WTC11 (cell line): ENCODE measurements at regions not wholly inside any gene's neighbourhood (a gene's known extent, or its start where the extent isn't known, plus 50 kb on each side); places are given as distances from the start of the nearest gene placed in this dataset.
A peak's percentile ranks its signal among the peaks of the same experiment; 100 is the strongest.

Experiments used
- ATAC-seq: fragments of 200-7000 bp; cut with Tn5 transposase; 2 replicates; pipeline ENCODE4 v1.10.0; 2021; ENCODE audit warnings: mild to moderate bottlenecking, moderate library complexity
- CTCF ChIA-PET: fragments of 300-600 bp; sonication (Branson Sonifier 250); formaldehyde crosslinking; loops from one replicate; lab custom pipeline; 2021; ENCODE audit warnings: antibody characterized with exemption; lab: Charles Lee
- POLR2A ChIA-PET: fragments of 350-600 bp; sonication (Branson Sonifier 250); formaldehyde crosslinking; loops from one replicate; lab custom pipeline; 2021; ENCODE audit warnings: antibody characterized with exemption; lab: Charles Lee
- DNase-seq: peaks from one replicate; pipeline ENCODE4 v3.0.0; 2021; ENCODE audit warnings: low spot score
- H3K27ac Mint-ChIP-seq: 2 replicates; pipeline ENCODE4 v1.8.0; 2021; ENCODE audit warnings: mixed read lengths
- H3K27me3 Mint-ChIP-seq: 2 replicates; pipeline ENCODE4 v1.8.0; 2021; ENCODE audit warnings: low read depth, mild to moderate bottlenecking, moderate library complexity, mixed read lengths
- H3K36me3 Mint-ChIP-seq: 2 replicates; pipeline ENCODE4 v1.8.0; 2021; ENCODE audit warnings: mixed read lengths
- H3K4me1 Mint-ChIP-seq: 2 replicates; pipeline ENCODE4 v1.8.0; 2022; ENCODE audit warnings: mixed read lengths
- H3K4me3 Mint-ChIP-seq: 2 replicates; pipeline ENCODE4 v1.8.0; 2021; ENCODE audit warnings: mild to moderate bottlenecking, moderate library complexity, mixed read lengths
- H3K9me3 Mint-ChIP-seq: 2 replicates; pipeline ENCODE4 v1.8.0; 2021; ENCODE audit warnings: mixed read lengths
- ELF4 ChIP-seq: sonication (generic); formaldehyde crosslinking; IDR thresholded peaks from 2 replicates; pipeline ENCODE4 v1.8.1; 2022; ENCODE audit warnings: low read depth, mild to moderate bottlenecking, moderate library complexity, missing genetic modification reagents
- EMX1 ChIP-seq: fragments of 250-450 bp; sonication (Bioruptor Pico); IDR thresholded peaks from 2 replicates; pipeline ENCODE4 v1.8.0; 2021; ENCODE audit warnings: mild to moderate bottlenecking
- GABPB1 ChIP-seq: sonication (generic); formaldehyde crosslinking; IDR thresholded peaks from 2 replicates; pipeline ENCODE4 v1.8.1; 2023; ENCODE audit warnings: mild to moderate bottlenecking, missing genetic modification reagents
- GRHL2 ChIP-seq: fragments of 250-450 bp; sonication (Bioruptor Pico); IDR thresholded peaks from 2 replicates; pipeline ENCODE4 v1.8.0; 2022; ENCODE audit warnings: mild to moderate bottlenecking, moderate library complexity; ENCODE audit not compliant: insufficient replicate concordance, severe bottlenecking
- GTF2I ChIP-seq: fragments of 250-450 bp; sonication (Bioruptor Pico); conservative IDR thresholded peaks from 2 replicates; pipeline ENCODE4 v1.4.0; 2021; ENCODE audit warnings: mild to moderate bottlenecking
- JUN ChIP-seq: sonication (generic); formaldehyde crosslinking; IDR thresholded peaks from 2 replicates; pipeline ENCODE4 v1.8.0; 2023; ENCODE audit warnings: mild to moderate bottlenecking, missing genetic modification reagents
- MLX ChIP-seq: sonication (generic); formaldehyde crosslinking; IDR thresholded peaks from 2 replicates; pipeline ENCODE4 v1.8.1; 2023; ENCODE audit warnings: mild to moderate bottlenecking, missing genetic modification reagents, moderate library complexity
- NR1H2 ChIP-seq: sonication (generic); formaldehyde crosslinking; IDR thresholded peaks from 2 replicates; pipeline ENCODE4 v1.9.0; 2021; ENCODE audit warnings: mild to moderate bottlenecking, moderate library complexity, missing genetic modification reagents
- SMAD3 ChIP-seq: sonication (generic); formaldehyde crosslinking; IDR thresholded peaks from 2 replicates; pipeline ENCODE4 v1.8.0; 2022; ENCODE audit warnings: missing genetic modification reagents, mild to moderate bottlenecking, borderline replicate concordance
- SMAD4 ChIP-seq: sonication (generic); formaldehyde crosslinking; IDR thresholded peaks from 2 replicates; pipeline ENCODE4 v1.8.0; 2022; ENCODE audit warnings: mild to moderate bottlenecking, missing genetic modification reagents
- SOX15 ChIP-seq: fragments of 250-450 bp; sonication (Bioruptor Pico); IDR thresholded peaks from 2 replicates; pipeline ENCODE4 v1.9.0; 2021; ENCODE audit warnings: mild to moderate bottlenecking
- SP1 ChIP-seq: sonication (generic); formaldehyde crosslinking; conservative IDR thresholded peaks from 2 replicates; pipeline ENCODE4 v1.8.1; 2022; ENCODE audit warnings: missing genetic modification reagents
- TCF7 ChIP-seq: sonication (generic); formaldehyde crosslinking; IDR thresholded peaks from 2 replicates; pipeline ENCODE4 v1.8.0; 2022; ENCODE audit warnings: mild to moderate bottlenecking, low read depth, missing genetic modification reagents, moderate library complexity
- ZNF232 ChIP-seq: sonication (generic); formaldehyde crosslinking; IDR thresholded peaks from 2 replicates; pipeline ENCODE4 v1.8.0; 2022; ENCODE audit warnings: mild to moderate bottlenecking, missing genetic modification reagents
- ZNF263 ChIP-seq: sonication (generic); formaldehyde crosslinking; IDR thresholded peaks from 2 replicates; pipeline ENCODE4 v1.8.1; 2022; ENCODE audit warnings: low read depth, mild to moderate bottlenecking, moderate library complexity, missing genetic modification reagents
- ZNF416 ChIP-seq: fragments of 250-450 bp; sonication (Bioruptor Pico); IDR thresholded peaks from 2 replicates; pipeline ENCODE4 v1.9.0; 2021; ENCODE audit warnings: mild to moderate bottlenecking, inconsistent platforms
- ZNF512 ChIP-seq: sonication (generic); formaldehyde crosslinking; IDR thresholded peaks from 2 replicates; pipeline ENCODE4 v1.8.1; 2022; ENCODE audit warnings: missing genetic modification reagents, borderline replicate concordance
- TF ChIP-seq, protein P1 (sequence below): sonication (generic); formaldehyde crosslinking; IDR thresholded peaks from 2 replicates; pipeline ENCODE4 v1.8.1; 2023; ENCODE audit warnings: mild to moderate bottlenecking, missing genetic modification reagents, moderate library complexity
- TF ChIP-seq, protein P2 (sequence below): fragments of 250-450 bp; sonication (Bioruptor Pico); IDR thresholded peaks from 2 replicates; pipeline ENCODE4 v1.9.0; 2021; ENCODE audit warnings: mild to moderate bottlenecking
- TF ChIP-seq, protein P3 (sequence below): sonication (generic); formaldehyde crosslinking; IDR thresholded peaks from 2 replicates; pipeline ENCODE4 v1.8.0; 2022; ENCODE audit warnings: mild to moderate bottlenecking, missing genetic modification reagents
- TF ChIP-seq, protein P4 (sequence below): sonication (generic); formaldehyde crosslinking; IDR thresholded peaks from 2 replicates; pipeline ENCODE4 v1.8.1; 2023; ENCODE audit warnings: mild to moderate bottlenecking, missing genetic modification reagents
- TF ChIP-seq, protein P5 (sequence below): sonication (generic); formaldehyde crosslinking; conservative IDR thresholded peaks from 2 replicates; pipeline ENCODE4 v1.8.1; 2023; ENCODE audit warnings: mild to moderate bottlenecking, low read depth, missing genetic modification reagents, moderate library complexity

GRCh38 chr13:67877031-67877430 lies 646.9 kb upstream of the PCDH9 start (continued):
- TF ChIP-seq, protein P1, sequence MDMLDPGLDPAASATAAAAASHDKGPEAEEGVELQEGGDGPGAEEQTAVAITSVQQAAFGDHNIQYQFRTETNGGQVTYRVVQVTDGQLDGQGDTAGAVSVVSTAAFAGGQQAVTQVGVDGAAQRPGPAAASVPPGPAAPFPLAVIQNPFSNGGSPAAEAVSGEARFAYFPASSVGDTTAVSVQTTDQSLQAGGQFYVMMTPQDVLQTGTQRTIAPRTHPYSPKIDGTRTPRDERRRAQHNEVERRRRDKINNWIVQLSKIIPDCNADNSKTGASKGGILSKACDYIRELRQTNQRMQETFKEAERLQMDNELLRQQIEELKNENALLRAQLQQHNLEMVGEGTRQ (CRISPR knock-in tag) = no peak

DNA sequence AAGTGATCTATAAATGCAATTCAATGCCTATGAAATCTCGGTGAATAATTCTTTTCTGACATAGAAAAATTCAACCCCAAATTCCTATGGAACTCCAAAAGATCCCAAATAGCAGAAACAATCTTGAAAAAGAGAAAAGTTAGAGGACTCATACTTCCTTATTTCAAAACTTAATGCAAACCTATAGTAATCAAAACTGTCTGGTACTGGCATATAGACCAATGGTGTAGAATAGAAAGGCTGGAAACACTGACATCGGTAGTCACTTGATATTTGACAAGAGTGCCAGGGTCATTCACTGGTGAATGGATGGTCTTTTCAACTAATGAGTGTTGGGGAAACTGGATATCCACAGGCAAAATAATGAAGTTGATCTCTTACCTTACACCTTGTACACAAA lies 637.1 kb upstream of the PCDH9 start:
- peaks cover 6% of the 10 kb centered on the region for H3K9me3 Mint-ChIP-seq
- H3K27ac Mint-ChIP-seq = 0 out of 2 replicates have a peak overlapping the region, but pooled peaks have one; percentile 16
- no peak for TF ChIP-seq SP1 (CRISPR knock-in tag)

DNA sequence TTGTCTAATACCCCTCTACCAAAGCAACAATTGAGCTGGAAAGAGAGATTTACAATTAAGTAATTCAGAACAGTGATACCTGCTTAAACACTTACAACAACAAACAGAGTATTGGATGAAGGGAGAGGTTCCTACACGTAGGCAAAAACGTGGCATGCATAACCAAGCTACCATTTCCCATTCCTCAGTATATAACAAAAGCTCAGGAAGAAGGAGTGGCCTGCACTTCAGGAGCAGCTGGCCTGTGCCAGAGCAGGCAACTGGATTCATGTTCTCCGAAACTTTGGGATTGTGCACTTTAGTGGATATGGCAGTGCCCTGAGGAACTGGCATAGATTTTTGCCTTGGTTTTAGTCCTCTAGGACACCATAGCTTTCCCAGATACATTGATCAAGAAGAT lies 630.2 kb upstream of the PCDH9 start:
- peak overlapping the region; percentile 86 for H3K27ac Mint-ChIP-seq
- TF ChIP-seq GRHL2 (CRISPR knock-in tag) (no peak), ELF4 (CRISPR knock-in tag) (no peak), GABPB1 (CRISPR knock-in tag) (no peak), GTF2I (CRISPR knock-in tag) (no peak), MLX (CRISPR knock-in tag) (no peak), ZNF416 (CRISPR knock-in tag) (no peak), SMAD3 (CRISPR knock-in tag) (no peak), JUN (CRISPR knock-in tag) (no peak), SOX15 (CRISPR knock-in tag) (no peak), ZNF512 (CRISPR knock-in tag) (no peak), TCF7 (CRISPR knock-in tag) (no peak)
- TF ChIP-seq, protein P2, sequence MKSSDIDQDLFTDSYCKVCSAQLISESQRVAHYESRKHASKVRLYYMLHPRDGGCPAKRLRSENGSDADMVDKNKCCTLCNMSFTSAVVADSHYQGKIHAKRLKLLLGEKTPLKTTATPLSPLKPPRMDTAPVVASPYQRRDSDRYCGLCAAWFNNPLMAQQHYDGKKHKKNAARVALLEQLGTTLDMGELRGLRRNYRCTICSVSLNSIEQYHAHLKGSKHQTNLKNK = no peak
- no peak overlapping the region for H3K4me3 Mint-ChIP-seq
- DNase-seq (no peak), ATAC-seq (peak; percentile 75)
- H3K36me3 Mint-ChIP-seq = no peaks in the 10 kb centered on the region
- POLR2A ChIA-PET = no interaction called here
- peaks cover 11% of the 10 kb centered on the region for H3K9me3 Mint-ChIP-seq
- H3K4me1 Mint-ChIP-seq = peaks cover 18% of the 10 kb centered on the region
- CTCF ChIA-PET = interaction anchor here (0.8 to 1.3 kb wide), 2 partner anchors 217 to 1058 kb away, joined by 3 to 5 read pairs; no protein-coding TSS in a partner anchor
- H3K27me3 Mint-ChIP-seq = no peaks in the 10 kb centered on the region

More for the DNA sequence above, 637.1 kb upstream of the PCDH9 start:
- Mint-ChIP-seq H3K4me1 (0 out of 2 replicates have a peak, but pooled peaks cover 2% of the 10 kb centered on the region), H3K36me3 (no peaks in the 10 kb centered on the region), H3K4me3 (no peak overlapping the region), H3K27me3 (no peaks in the 10 kb centered on the region)
- no peak for DNase-seq
- no peak for ATAC-seq
- ChIA-PET CTCF (no interaction called here), POLR2A (no interaction called here)

GRCh38 chr13:67859904-67860303 lies 629.8 kb upstream of the PCDH9 start:
- ChIA-PET POLR2A (no interaction called here), CTCF (interaction anchor here (0.8 to 1.3 kb wide), 2 partner anchors 216 to 1059 kb away, joined by 3 to 5 read pairs; no protein-coding TSS in a partner anchor)
- Mint-ChIP-seq H3K4me1 (peaks cover 22% of the 10 kb centered on the region), H3K27me3 (no peaks in the 10 kb centered on the region), H3K36me3 (no peaks in the 10 kb centered on the region), H3K4me3 (no peak overlapping the region), H3K9me3 (peaks cover 11% of the 10 kb centered on the region), H3K27ac (peak overlapping the region; percentile 69; the same call in 1 of the 2 replicates)
- no peak for ATAC-seq
- DNase-seq = no peak
- no peak for TF ChIP-seq NR1H2
- no peak for TF ChIP-seq SOX15 (CRISPR knock-in tag)
- TF ChIP-seq, protein P3, sequence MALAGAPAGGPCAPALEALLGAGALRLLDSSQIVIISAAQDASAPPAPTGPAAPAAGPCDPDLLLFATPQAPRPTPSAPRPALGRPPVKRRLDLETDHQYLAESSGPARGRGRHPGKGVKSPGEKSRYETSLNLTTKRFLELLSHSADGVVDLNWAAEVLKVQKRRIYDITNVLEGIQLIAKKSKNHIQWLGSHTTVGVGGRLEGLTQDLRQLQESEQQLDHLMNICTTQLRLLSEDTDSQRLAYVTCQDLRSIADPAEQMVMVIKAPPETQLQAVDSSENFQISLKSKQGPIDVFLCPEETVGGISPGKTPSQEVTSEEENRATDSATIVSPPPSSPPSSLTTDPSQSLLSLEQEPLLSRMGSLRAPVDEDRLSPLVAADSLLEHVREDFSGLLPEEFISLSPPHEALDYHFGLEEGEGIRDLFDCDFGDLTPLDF (CRISPR knock-in tag) = no peak
- TF ChIP-seq, protein P4, sequence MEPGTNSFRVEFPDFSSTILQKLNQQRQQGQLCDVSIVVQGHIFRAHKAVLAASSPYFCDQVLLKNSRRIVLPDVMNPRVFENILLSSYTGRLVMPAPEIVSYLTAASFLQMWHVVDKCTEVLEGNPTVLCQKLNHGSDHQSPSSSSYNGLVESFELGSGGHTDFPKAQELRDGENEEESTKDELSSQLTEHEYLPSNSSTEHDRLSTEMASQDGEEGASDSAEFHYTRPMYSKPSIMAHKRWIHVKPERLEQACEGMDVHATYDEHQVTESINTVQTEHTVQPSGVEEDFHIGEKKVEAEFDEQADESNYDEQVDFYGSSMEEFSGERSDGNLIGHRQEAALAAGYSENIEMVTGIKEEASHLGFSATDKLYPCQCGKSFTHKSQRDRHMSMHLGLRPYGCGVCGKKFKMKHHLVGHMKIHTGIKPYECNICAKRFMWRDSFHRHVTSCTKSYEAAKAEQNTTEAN (CRISPR knock-in tag) = no peak
- no peak for TF ChIP-seq JUN (CRISPR knock-in tag)
- no peak for TF ChIP-seq ZNF232 (CRISPR knock-in tag)
- no peak for TF ChIP-seq SMAD4 (CRISPR knock-in tag)
- TF ChIP-seq, protein P2 = no peak
- TF ChIP-seq, protein P5, sequence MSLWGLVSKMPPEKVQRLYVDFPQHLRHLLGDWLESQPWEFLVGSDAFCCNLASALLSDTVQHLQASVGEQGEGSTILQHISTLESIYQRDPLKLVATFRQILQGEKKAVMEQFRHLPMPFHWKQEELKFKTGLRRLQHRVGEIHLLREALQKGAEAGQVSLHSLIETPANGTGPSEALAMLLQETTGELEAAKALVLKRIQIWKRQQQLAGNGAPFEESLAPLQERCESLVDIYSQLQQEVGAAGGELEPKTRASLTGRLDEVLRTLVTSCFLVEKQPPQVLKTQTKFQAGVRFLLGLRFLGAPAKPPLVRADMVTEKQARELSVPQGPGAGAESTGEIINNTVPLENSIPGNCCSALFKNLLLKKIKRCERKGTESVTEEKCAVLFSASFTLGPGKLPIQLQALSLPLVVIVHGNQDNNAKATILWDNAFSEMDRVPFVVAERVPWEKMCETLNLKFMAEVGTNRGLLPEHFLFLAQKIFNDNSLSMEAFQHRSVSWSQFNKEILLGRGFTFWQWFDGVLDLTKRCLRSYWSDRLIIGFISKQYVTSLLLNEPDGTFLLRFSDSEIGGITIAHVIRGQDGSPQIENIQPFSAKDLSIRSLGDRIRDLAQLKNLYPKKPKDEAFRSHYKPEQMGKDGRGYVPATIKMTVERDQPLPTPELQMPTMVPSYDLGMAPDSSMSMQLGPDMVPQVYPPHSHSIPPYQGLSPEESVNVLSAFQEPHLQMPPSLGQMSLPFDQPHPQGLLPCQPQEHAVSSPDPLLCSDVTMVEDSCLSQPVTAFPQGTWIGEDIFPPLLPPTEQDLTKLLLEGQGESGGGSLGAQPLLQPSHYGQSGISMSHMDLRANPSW (CRISPR knock-in tag) = no peak
- no peak for TF ChIP-seq ZNF263 (CRISPR knock-in tag)
- TF ChIP-seq EMX1 = no peak
